K562 (cell line): ENCODE measurements at regions not wholly inside any gene's neighbourhood (a gene's known extent, or its start where the extent isn't known, plus 50 kb on each side); places are given as distances from the start of the nearest gene placed in this dataset.

Experiments used
- ATAC-seq: fragments of 200-7000 bp; cut with Tn5 transposase; 3 replicates; pipeline ENCODE4 v1.9.1; 2020; ENCODE audit warnings: moderate library complexity
- BruUV-seq: library from RNA; stranded (reverse); fragments of 400-500 nt; replicated peaks from 2 replicates; lab custom pipeline; 2021; lab: Mats Ljungman, UMichigan
- CTCF ChIA-PET: fragments of 300-600 bp; formaldehyde crosslinking; extraction: SDS; loops from one replicate; lab custom pipeline; 2021; ENCODE audit warnings: low intra/inter-chr PET ratio; lab: Yijun Ruan, JAX
- POLR2A ChIA-PET: fragments of 300-600, 350-650 bp; sonication (Branson Sonifier 250); formaldehyde crosslinking; extraction: SDS; loops from one replicate; lab custom pipeline; 2021; ENCODE audit warnings: antibody characterized with exemption, inconsistent platforms; lab: Yijun Ruan, JAX
- DNase-seq, 4 experiments: peaks; one replicate each; pipeline versions ENCODE4 v3.0.0 to v3.0.0-alpha.2; 2011 to 2018; ENCODE audit warnings: low spot score in 3 of 4, mixed read lengths in 3 of 4; ENCODE audit errors: extremely low read depth in 1 of 4
- FAIRE-seq: peaks from 2 replicates; lab custom pipeline; 2011; peaks lifted over from hg19 to GRCh38; lab: Jason Lieb, UNC
- H2AFZ ChIP-seq: 2 replicates; pipeline ENCODE4 v1.6.0; 2011; ENCODE audit warnings: low read depth, low read length, control low read depth, inconsistent platforms
- H3K27ac ChIP-seq: fragments of 200-600 bp; 3 replicates; pipeline ENCODE4 v1.8.0; 2011; ENCODE audit warnings: low read depth, mild to moderate bottlenecking, control low read depth, inconsistent platforms, low read length, moderate library complexity, mixed read lengths; ENCODE audit errors: extremely low read depth
- H3K27me3 ChIP-seq, 2 experiments: fragments of 300-600 bp in 1 of 2; 2 replicates in 1 of 2; 3 replicates in 1 of 2; pipeline versions ENCODE4 v1.6.0 to v1.8.0; 2011; ENCODE audit warnings: inconsistent platforms in 2 of 2, low read length in 2 of 2, mild to moderate bottlenecking in 1 of 2, mixed read lengths in 1 of 2, moderate library complexity in 1 of 2; ENCODE audit not compliant: control insufficient read depth in 2 of 2, insufficient read depth in 2 of 2
- H3K36me3 ChIP-seq: fragments of 300-600 bp; 3 replicates; pipeline ENCODE4 v1.8.0; 2011; ENCODE audit warnings: mild to moderate bottlenecking, low read length, inconsistent platforms; ENCODE audit not compliant: control insufficient read depth, insufficient read depth
- H3K4me1 ChIP-seq, 2 experiments: fragments of 200-600 bp in 1 of 2; replicated peaks in 1 of 2; 2 replicates in 1 of 2; 3 replicates in 1 of 2; pipeline versions ENCODE4 v1.5.1 to v1.8.0; 2011; ENCODE audit warnings: inconsistent platforms in 2 of 2, low read length in 2 of 2, mild to moderate bottlenecking in 1 of 2, mixed read lengths in 1 of 2, moderate library complexity in 1 of 2; ENCODE audit not compliant: control insufficient read depth in 2 of 2, insufficient read depth in 2 of 2
- H3K4me2 ChIP-seq: 2 replicates; pipeline ENCODE4 v1.6.1; 2011; ENCODE audit warnings: low read length, control low read depth, inconsistent platforms, mixed read lengths; ENCODE audit not compliant: insufficient read depth
- H3K4me3 ChIP-seq: fragments of 200-600 bp; sonication (generic), shearing (Covaris generic); 2 replicates; pipeline ENCODE4 v1.5.1; 2016; ENCODE audit warnings: control low read depth, inconsistent platforms
- H3K79me2 ChIP-seq: fragments of 200-600 bp; 3 replicates; pipeline ENCODE4 v1.8.0; 2011; ENCODE audit warnings: low read length, inconsistent platforms; ENCODE audit not compliant: control insufficient read depth, insufficient read depth
- H3K9ac ChIP-seq, 2 experiments: 2 replicates each; pipeline versions ENCODE4 v1.6.0 to v1.6.1; 2011; ENCODE audit warnings: low read depth in 2 of 2, low read length in 2 of 2, control low read depth in 1 of 2, inconsistent platforms in 1 of 2, mild to moderate bottlenecking in 1 of 2, mixed read lengths in 1 of 2; ENCODE audit not compliant: insufficient read depth in 1 of 2
- H3K9me1 ChIP-seq: one replicate; pipeline ENCODE4 v1.6.0; 2011; ENCODE audit warnings: inconsistent platforms, mild to moderate bottlenecking, low read length, moderate library complexity; ENCODE audit not compliant: control insufficient read depth, insufficient read depth
- H3K9me3 ChIP-seq: replicated peaks from 2 replicates; pipeline ENCODE4 v1.5.1; 2011; ENCODE audit warnings: low read depth, low read length, inconsistent platforms; ENCODE audit not compliant: control insufficient read depth, insufficient read depth
- H4K20me1 ChIP-seq: replicated peaks from 2 replicates; pipeline ENCODE4 v1.6.1; 2011; ENCODE audit warnings: low read length, inconsistent platforms, mixed read lengths; ENCODE audit not compliant: control insufficient read depth, insufficient read depth
- ATF1 ChIP-seq, 2 experiments: fragments of 450-650 bp in 1 of 2; IDR thresholded peaks; 2 replicates each; pipeline ENCODE4 v1.6.1; 2016; ENCODE audit warnings: missing compliant biosample characterization in 1 of 2, missing genetic modification characterization in 1 of 2
- EHMT2 ChIP-seq: fragments of 450-650 bp; IDR thresholded peaks from 2 replicates; pipeline ENCODE4 v1.6.1; 2018; ENCODE audit warnings: antibody characterized with exemption
- ELK3 ChIP-seq: fragments of 450-650 bp; formaldehyde crosslinking; IDR thresholded peaks from 2 replicates; pipeline ENCODE4 v1.4.0; 2020; ENCODE audit warnings: mild to moderate bottlenecking
- EP300 ChIP-seq: IDR thresholded peaks from 2 replicates; pipeline ENCODE4 v1.6.1; 2012; ENCODE audit warnings: low read length, improper control_type of control experiment
- ETS2 ChIP-seq: IDR thresholded peaks from 2 replicates; pipeline ENCODE4 v1.6.1; 2016; ENCODE audit warnings: borderline replicate concordance, missing genetic modification characterization, mild to moderate bottlenecking, moderate library complexity, missing compliant biosample characterization; ENCODE audit not compliant: poor library complexity, severe bottlenecking
- ETV6 ChIP-seq, 3 experiments: fragments of 150-350 bp in 1 of 3; sonication (generic) in 1 of 3; formaldehyde crosslinking in 1 of 3; IDR thresholded peaks; 2 replicates each; pipeline versions ENCODE4 v1.6.1 to v1.8.0; 2014 to 2022; ENCODE audit warnings: borderline replicate concordance in 2 of 3, low read depth in 2 of 3, antibody characterized with exemption in 1 of 3, low read length in 1 of 3, mild to moderate bottlenecking in 1 of 3, missing genetic modification reagents in 1 of 3
- HMG20A ChIP-seq: fragments of 450-650 bp; formaldehyde crosslinking; conservative IDR thresholded peaks from 2 replicates; pipeline ENCODE4 v1.4.0; 2020; ENCODE audit warnings: mild to moderate bottlenecking, mixed read lengths
- IRF9 ChIP-seq: fragments of 450-650 bp; IDR thresholded peaks from 2 replicates; pipeline ENCODE4 v1.6.1; 2016; ENCODE audit warnings: missing biosample characterization, missing genetic modification characterization
- KAT7 ChIP-seq: sonication (generic); formaldehyde crosslinking; IDR thresholded peaks from 2 replicates; pipeline ENCODE4 v1.8.0; 2022; ENCODE audit warnings: missing genetic modification reagents, mild to moderate bottlenecking, borderline replicate concordance
- MAZ ChIP-seq, 2 experiments: fragments of 450-650 bp in 1 of 2; sonication (generic) in 1 of 2; formaldehyde crosslinking; IDR thresholded peaks in 1 of 2; conservative IDR thresholded peaks in 1 of 2; 2 replicates each; pipeline versions ENCODE4 v1.4.0 to v1.5.0; 2020; ENCODE audit warnings: mild to moderate bottlenecking in 1 of 2, missing genetic modification reagents in 1 of 2
- NCOA4 ChIP-seq: fragments of 450-650 bp; IDR thresholded peaks from 2 replicates; pipeline ENCODE4 v1.6.1; 2018; ENCODE audit warnings: mild to moderate bottlenecking; ENCODE audit not compliant: partially characterized antibody
- NFYB ChIP-seq: IDR thresholded peaks from 2 replicates; pipeline ENCODE4 v1.6.1; 2011; ENCODE audit warnings: mild to moderate bottlenecking, moderate library complexity; ENCODE audit not compliant: insufficient read length; ENCODE audit errors: extremely low read depth
- PHF20 ChIP-seq: fragments of 450-650 bp; IDR thresholded peaks from 2 replicates; pipeline ENCODE4 v1.6.1; 2018; ENCODE audit not compliant: partially characterized antibody
- POLR2AphosphoS2 ChIP-seq: IDR thresholded peaks from 2 replicates; pipeline ENCODE4 v1.6.1; 2012; ENCODE audit warnings: low read length, improper control_type of control experiment
- SPI1 ChIP-seq: IDR thresholded peaks from 2 replicates; pipeline ENCODE4 v1.6.1; 2011; ENCODE audit warnings: low read depth, low read length, control low read depth, borderline replicate concordance
- THRAP3 ChIP-seq: fragments of 450-650 bp; IDR thresholded peaks from 2 replicates; pipeline ENCODE4 v1.6.1; 2016; ENCODE audit warnings: mild to moderate bottlenecking, inconsistent platforms, borderline replicate concordance
- TRIM24 ChIP-seq, 2 experiments: fragments of 450-650 bp; IDR thresholded peaks; 2 replicates each; pipeline ENCODE4 v1.6.1; 2016
- XRCC4 ChIP-seq: IDR thresholded peaks from one replicate; pipeline ENCODE4 v1.6.1; 2011; ENCODE audit not compliant: insufficient read depth, insufficient read length; ENCODE audit errors: extremely low read depth
- ZFP1 ChIP-seq: fragments of 450-650 bp; formaldehyde crosslinking; IDR thresholded peaks from 2 replicates; pipeline ENCODE4 v1.4.0; 2020; ENCODE audit warnings: mild to moderate bottlenecking, mixed read lengths
- WGBS: fragments of 100-300 bp; shearing (Covaris generic); methylation state at CpG from one replicate; pipeline ENCODE4 v1.1.6; 2016; ENCODE audit warnings: low coverage, mixed read lengths; ENCODE audit not compliant: insufficient coverage; ENCODE audit errors: missing lambda C conversion rate; 5-methylcytosine and 5-hydroxymethylcytosine counted together
- in situ Hi-C: fragments of 300-500 bp; cut with MboI; formaldehyde crosslinking; loops from 4 replicates; pipeline ENCODE4 v1.15.0; 2018; ENCODE audit warnings: inconsistent platforms, mixed read lengths
- intact Hi-C: fragments of 100-400 bp; cut with micrococcal nuclease; formaldehyde crosslinking; loops from 2 replicates; pipeline ENCODE4 v1.14.2; 2022
- TF ChIP-seq, protein P1 (sequence below): sonication (generic); formaldehyde crosslinking; IDR thresholded peaks from 2 replicates; pipeline ENCODE4 v1.8.0; 2022; ENCODE audit warnings: mild to moderate bottlenecking, low read depth, missing genetic modification reagents

- TF ChIP-seq EP300 (no peak), ETS2 (tag) (no peak)
Observed at GRCh38 chr13:70723732-70724131, 615.5 kb upstream of the KLHL1 start (continued).

DNA sequence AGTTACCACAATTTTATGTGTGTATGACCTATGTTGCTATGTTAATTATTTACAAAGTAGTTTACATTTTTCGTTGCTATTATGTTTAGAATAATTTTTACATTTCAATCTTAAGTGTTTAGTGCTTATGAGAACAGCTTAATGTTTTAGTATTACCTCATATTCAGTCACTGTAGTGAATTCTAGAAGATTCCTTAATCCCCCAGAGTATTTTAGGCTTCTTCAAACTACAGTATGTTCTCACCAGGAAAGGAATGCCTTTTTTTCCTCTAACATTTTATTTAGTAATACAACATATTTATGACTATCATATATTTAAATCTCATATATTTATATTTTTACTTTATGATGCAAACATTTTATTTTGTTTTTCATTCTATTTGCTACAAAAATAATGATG is 612.1 kb upstream of the KLHL1 start:
- Histone ChIP-seq H3K4me1 (no peaks in the 10 kb centered on the region), H4K20me1 (no peaks in the 10 kb centered on the region), H3K9me1 (no peaks in the 10 kb centered on the region), H3K27me3 (no peaks in the 10 kb centered on the region), H3K79me2 (no peaks in the 10 kb centered on the region), H3K4me3 (no peak overlapping the region), H2AFZ (no peak overlapping the region), H3K4me2 (no peak overlapping the region), H3K9me3 (no peaks in the 10 kb centered on the region), H3K27ac (no peak overlapping the region), H3K36me3 (no peaks in the 10 kb centered on the region), H3K9ac (no peak overlapping the region)
- BruUV-seq = no TSS peak
- no peak for ATAC-seq
- no peak for DNase-seq
- ChIA-PET CTCF (no interaction called here), POLR2A (no interaction called here)
- no peak for FAIRE-seq
- intact Hi-C loops (no loop called here), in situ Hi-C loops (no loop called here)
- WGBS = 0% methylated on average over 1 of the region's 1 CpG
- TF ChIP-seq ZFP1 = no peak
- TF ChIP-seq, protein P1, sequence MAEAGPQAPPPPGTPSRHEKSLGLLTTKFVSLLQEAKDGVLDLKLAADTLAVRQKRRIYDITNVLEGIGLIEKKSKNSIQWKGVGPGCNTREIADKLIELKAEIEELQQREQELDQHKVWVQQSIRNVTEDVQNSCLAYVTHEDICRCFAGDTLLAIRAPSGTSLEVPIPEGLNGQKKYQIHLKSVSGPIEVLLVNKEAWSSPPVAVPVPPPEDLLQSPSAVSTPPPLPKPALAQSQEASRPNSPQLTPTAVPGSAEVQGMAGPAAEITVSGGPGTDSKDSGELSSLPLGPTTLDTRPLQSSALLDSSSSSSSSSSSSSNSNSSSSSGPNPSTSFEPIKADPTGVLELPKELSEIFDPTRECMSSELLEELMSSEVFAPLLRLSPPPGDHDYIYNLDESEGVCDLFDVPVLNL (CRISPR knock-in tag) = no peak
- TF ChIP-seq MAZ (CRISPR knock-in tag; conservative IDR thresholded peaks at IDR 0.05 in 1 of 2, IDR thresholded peaks at IDR 0.05 in 1 of 2) = no peak
- TF ChIP-seq NFYB = no peak
- TF ChIP-seq ATF1 (CRISPR knock-in tag; IDR thresholded peaks at IDR 0.05) = no peak
- TF ChIP-seq ATF1 (tag; IDR thresholded peaks at IDR 0.05) = no peak
- no peak for TF ChIP-seq PHF20
- TF ChIP-seq XRCC4 = no peak
- TF ChIP-seq ETV6 (IDR thresholded peaks at IDR 0.05; ENCODE audit: borderline replicate concordance in 1 of 2, low read depth in 2 of 2, low read length in 1 of 2) = no peak
- no peak for TF ChIP-seq ETV6 (CRISPR knock-in tag; IDR thresholded peaks at IDR 0.05; ENCODE audit: borderline replicate concordance)
- no peak for TF ChIP-seq THRAP3
- TF ChIP-seq KAT7 (CRISPR knock-in tag) = no peak
- TF ChIP-seq HMG20A (CRISPR knock-in tag) = no peak
- TF ChIP-seq ELK3 = no peak
- no peak for TF ChIP-seq TRIM24 (IDR thresholded peaks at IDR 0.05)
- TF ChIP-seq POLR2AphosphoS2 = no peak
- TF ChIP-seq EHMT2 = no peak
- TF ChIP-seq NCOA4 = no peak
- TF ChIP-seq SPI1 = no peak
- TF ChIP-seq IRF9 = no peak
